Cardiac muscle cell (in vitro differentiated cells and primary cell): ENCODE measurements at regions not wholly inside any gene's neighbourhood (a gene's known extent, or its start where the extent isn't known, plus 50 kb on each side); places are given as distances from the start of the nearest gene placed in this dataset.
"Not testable (repeated sequence)": the region's sequence is repeated elsewhere in the genome, so short reads cannot be mapped to it uniquely, and the experiment has no call there.

Experiments
- DNase-seq, 2 donors: peaks; one replicate each; pipeline versions ENCODE4 v3.0.0 to v3.0.0-alpha.2; 2010 to 2017; ENCODE audit warnings: low read depth in 1 of 2, low spot score in 1 of 2
- H3K27ac ChIP-seq: fragments of 200-600 bp; sonication (generic); 2 replicates; pipeline ENCODE4 v1.5.1; 2016
- H3K27me3 ChIP-seq: fragments of 200-600 bp; sonication (generic); 2 replicates; pipeline ENCODE4 v1.6.0; 2016; ENCODE audit warnings: control low read depth
- H3K36me3 ChIP-seq: fragments of 200-600 bp; sonication (generic); 2 replicates; pipeline ENCODE4 v1.5.1; 2016; ENCODE audit warnings: control low read depth
- H3K4me1 ChIP-seq: fragments of 200-600 bp; sonication (generic); 2 replicates; pipeline ENCODE4 v1.8.1; 2017; ENCODE audit warnings: low read depth, mild to moderate bottlenecking, mixed run types
- H3K4me3 ChIP-seq: fragments of 200-600 bp; sonication (generic); 2 replicates; pipeline ENCODE4 v1.5.1; 2016; ENCODE audit warnings: mild to moderate bottlenecking
- H3K9me3 ChIP-seq: fragments of 200-600 bp; sonication (generic); 2 replicates; pipeline ENCODE4 v1.5.1; 2017; ENCODE audit warnings: low read depth, mild to moderate bottlenecking, control low read depth
- CTCF ChIP-seq: IDR thresholded peaks from 2 replicates; pipeline ENCODE4 v1.5.1; 2012; ENCODE audit warnings: low read depth, mild to moderate bottlenecking, low read length

DNA sequence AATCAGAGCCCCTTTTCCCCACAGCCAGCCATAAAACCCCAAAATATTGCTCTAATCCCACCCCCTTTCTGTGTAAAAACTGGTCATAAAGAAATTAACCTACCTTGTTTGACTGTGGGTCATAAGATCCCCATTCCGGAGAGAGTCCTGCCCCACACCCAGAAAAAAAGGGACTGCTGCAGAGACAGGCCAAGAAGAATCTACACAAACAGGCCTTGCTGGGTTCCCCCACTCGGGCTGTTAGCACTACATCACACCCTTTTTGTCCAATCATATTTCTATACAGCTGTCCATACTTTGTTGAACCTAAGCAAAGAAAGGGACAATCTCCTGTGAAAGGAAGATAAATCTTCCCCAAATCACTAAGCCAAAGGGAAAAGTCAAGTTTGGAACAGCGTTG, 84.4 kb upstream of the MFGE8 start:
- Histone ChIP-seq H3K27ac (no peak overlapping the region), H3K27me3 (no peaks in the 10 kb centered on the region), H3K36me3 (no peaks in the 10 kb centered on the region), H3K4me3 (no peak overlapping the region), H3K4me1 (peaks cover 20% of the 10 kb centered on the region), H3K9me3 (no peaks in the 10 kb centered on the region)
- no peak for TF ChIP-seq CTCF
- no peak for DNase-seq

DNA sequence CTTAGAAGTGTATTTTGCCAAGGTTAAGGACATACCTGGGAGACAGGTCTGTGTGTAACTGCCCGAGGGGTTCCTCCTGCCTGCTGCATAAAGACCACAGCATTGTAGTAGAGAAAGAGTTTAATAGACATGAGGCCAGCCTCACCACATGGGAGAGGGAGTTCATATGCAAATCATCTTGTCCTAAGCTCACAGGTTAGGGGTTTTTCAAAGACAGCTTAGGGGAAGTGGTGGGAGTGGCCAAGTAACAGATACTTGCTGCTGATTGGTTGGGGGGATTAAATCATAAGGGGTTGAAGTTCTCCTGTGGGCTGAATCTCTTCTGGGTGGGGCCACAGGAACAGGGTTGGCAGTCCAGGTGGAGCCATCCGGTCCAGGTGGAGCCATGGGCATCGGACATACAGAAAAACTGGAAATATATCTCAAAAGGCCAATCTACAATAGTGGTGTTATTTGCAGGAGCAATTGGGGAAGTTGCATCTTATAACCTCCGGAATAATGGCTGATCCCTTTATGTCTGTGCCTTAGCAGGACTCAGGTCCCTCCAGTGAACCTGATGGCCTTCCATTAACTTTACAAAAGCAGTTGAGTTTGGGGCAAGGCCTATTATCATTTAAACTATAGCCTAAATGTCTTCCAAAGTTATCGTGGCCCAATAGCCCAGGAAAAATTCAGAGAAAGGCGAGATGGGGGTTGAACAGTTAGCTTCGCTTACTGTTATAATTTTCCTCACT, 86.0 kb upstream of the MFGE8 start:
- no peak for DNase-seq
- peaks cover 20% of the 10 kb centered on the region for H3K4me1 ChIP-seq

GRCh38 chr15:89001708-89002275, 86.5 kb upstream of the ABHD2 start:
- H3K4me1 ChIP-seq = peaks cover 16% of the 10 kb centered on the region
- not testable (repeated sequence) for H3K4me3 ChIP-seq

More for the DNA sequence above, 86.0 kb upstream of the MFGE8 start:
- H3K4me3 ChIP-seq = no peak overlapping the region
- TF ChIP-seq CTCF = no peak
- H3K27me3 ChIP-seq = no peaks in the 10 kb centered on the region
- no peaks in the 10 kb centered on the region for H3K36me3 ChIP-seq
- no peaks in the 10 kb centered on the region for H3K9me3 ChIP-seq
- H3K27ac ChIP-seq = no peak overlapping the region

GRCh38 chr15:89002281-89002761, 85.9 kb upstream of the ABHD2 start:
- peak; percentile 31 to 87 for DNase-seq
- Histone ChIP-seq H3K27ac (peak overlapping the region; percentile 83), H3K4me1 (peaks cover 16% of the 10 kb centered on the region), H3K36me3 (no peaks in the 10 kb centered on the region), H3K9me3 (no peaks in the 10 kb centered on the region), H3K27me3 (no peaks in the 10 kb centered on the region), H3K4me3 (no peak overlapping the region)
- TF ChIP-seq CTCF = no peak

More at GRCh38 chr15:89001708-89002275, 86.5 kb upstream of the ABHD2 start:
- not testable (repeated sequence) for H3K9me3 ChIP-seq, H3K36me3 ChIP-seq, DNase-seq, H3K27me3 ChIP-seq
- peak overlapping the region; percentile 83 for H3K27ac ChIP-seq

- Histone ChIP-seq H3K9me3 (no peaks in the 10 kb centered on the region), H3K36me3 (no peaks in the 10 kb centered on the region), H3K4me3 (no peak overlapping the region), H3K27ac (peak overlapping the region; percentile 83), H3K27me3 (no peaks in the 10 kb centered on the region), H3K4me1 (peaks cover 16% of the 10 kb centered on the region)
- DNase-seq = no peak
- no peak for TF ChIP-seq CTCF
These were observed 85.4 kb upstream of the ABHD2 start for GRCh38 chr15:89002830-89003229.

- Histone ChIP-seq H3K4me3 (no peak overlapping the region), H3K27ac (no peak overlapping the region), H3K36me3 (no peaks in the 10 kb centered on the region), H3K4me1 (peaks cover 16% of the 10 kb centered on the region), H3K27me3 (no peaks in the 10 kb centered on the region), H3K9me3 (no peaks in the 10 kb centered on the region)
- DNase-seq = peak; percentile 78 to 80
- TF ChIP-seq CTCF = peak; percentile 68
These were observed 84.2 kb upstream of the ABHD2 start for GRCh38 chr15:89003865-89004725.
